ENCODE measurements at regions not wholly inside any gene's neighbourhood (a gene's known extent, or its start where the extent isn't known, plus 50 kb on each side); places are given as distances from the start of the nearest gene placed in this dataset.

- H3K9me2 ChIP-seq (ENCODE audit: insufficient read depth, low read length) = no peaks in the 10 kb centered on the region
- H3K4me2 ChIP-seq (ENCODE audit: low read length) = no peak overlapping the region
- BruUV-seq (replicated peaks) = no TSS peak
- no peak overlapping the region for H2AFZ ChIP-seq (ENCODE audit: low read length)
- H3K79me2 ChIP-seq (ENCODE audit: insufficient read depth, low read depth, low read length) = no peaks in the 10 kb centered on the region
- no peak for TF ChIP-seq EZH2phosphoT487 (IDR thresholded peaks at IDR 0.05; ENCODE audit: borderline replicate concordance, low read depth, low read length)
- no peak for TF ChIP-seq CTCF (conservative IDR thresholded peaks at IDR 0.05; ENCODE audit: low read length)
- H3K27ac ChIP-seq (ENCODE audit: low read depth, low read length, poor library complexity, severe bottlenecking) = no peak overlapping the region
- CTCF ChIA-PET (ENCODE audit: unreplicated experiment) = no interaction called here
- H3K4me1 ChIP-seq (ENCODE audit: insufficient read depth, low read length, poor library complexity, severe bottlenecking) = no peaks in the 10 kb centered on the region
- DNase-seq (ENCODE audit: low spot score) = no peak
- intact Hi-C loops (cut with micrococcal nuclease; ENCODE audit: unreplicated experiment) = no loop called here
- H4K20me1 ChIP-seq (ENCODE audit: insufficient read depth, low read length) = no peaks in the 10 kb centered on the region
- POLR2A ChIA-PET = interaction anchor here (0.6 kb wide), 1 partner anchor 386 kb away, joined by 3 read pairs; no protein-coding TSS in a partner anchor
- H3K36me3 ChIP-seq (ENCODE audit: insufficient read depth, low read length) = no peaks in the 10 kb centered on the region
- no peaks in the 10 kb centered on the region for H3K9me3 ChIP-seq (ENCODE audit: low read length)
- no peak overlapping the region for H3K4me3 ChIP-seq (ENCODE audit: low read depth, low read length, poor library complexity, severe bottlenecking)
Observed at GRCh38 chr9:13648068-13648467, 368.6 kb upstream of the MPDZ start.

GRCh38 chr9:13646500-13647021 is 367.1 kb upstream of the MPDZ start:
- Histone ChIP-seq H3K27ac (ENCODE audit: low read depth, low read length, poor library complexity, severe bottlenecking) (no peak overlapping the region), H3K79me2 (ENCODE audit: insufficient read depth, low read depth, low read length) (no peaks in the 10 kb centered on the region), H3K9me3 (ENCODE audit: low read length) (no peaks in the 10 kb centered on the region), H2AFZ (ENCODE audit: low read length) (no peak overlapping the region), H3K4me2 (ENCODE audit: low read length) (no peak overlapping the region), H3K4me3 (ENCODE audit: low read depth, low read length, poor library complexity, severe bottlenecking) (no peak overlapping the region), H3K36me3 (ENCODE audit: insufficient read depth, low read length) (no peaks in the 10 kb centered on the region), H3K9me2 (ENCODE audit: insufficient read depth, low read length) (no peaks in the 10 kb centered on the region), H3K4me1 (ENCODE audit: insufficient read depth, low read length, poor library complexity, severe bottlenecking) (no peaks in the 10 kb centered on the region), H4K20me1 (ENCODE audit: insufficient read depth, low read length) (no peaks in the 10 kb centered on the region)
- ChIA-PET CTCF (ENCODE audit: unreplicated experiment) (no interaction called here), POLR2A (interaction anchor here (0.7 kb wide), 1 partner anchor 794 kb away, joined by 3 read pairs; no protein-coding TSS in a partner anchor)
- no TSS peak for BruUV-seq (replicated peaks)
- intact Hi-C loops (cut with micrococcal nuclease; ENCODE audit: unreplicated experiment) = no loop called here
- no peak for DNase-seq (ENCODE audit: low spot score)
- TF ChIP-seq EZH2phosphoT487 (IDR thresholded peaks at IDR 0.05; ENCODE audit: borderline replicate concordance, low read depth, low read length) (no peak), CTCF (conservative IDR thresholded peaks at IDR 0.05; ENCODE audit: low read length) (no peak)

- no peak overlapping the region for H3K27ac ChIP-seq (ENCODE audit: low read depth, low read length, poor library complexity, severe bottlenecking)
- no peaks in the 10 kb centered on the region for H3K9me2 ChIP-seq (ENCODE audit: insufficient read depth, low read length)
- no peaks in the 10 kb centered on the region for H3K4me1 ChIP-seq (ENCODE audit: insufficient read depth, low read length, poor library complexity, severe bottlenecking)
- POLR2A ChIA-PET = interaction anchor here (0.6 kb wide), 1 partner anchor 14 kb away, joined by 4 read pairs; no protein-coding TSS in a partner anchor
- no peak for DNase-seq (ENCODE audit: low spot score)
- no peaks in the 10 kb centered on the region for H4K20me1 ChIP-seq (ENCODE audit: insufficient read depth, low read length)
- H3K4me3 ChIP-seq (ENCODE audit: low read depth, low read length, poor library complexity, severe bottlenecking) = no peak overlapping the region
- no TSS peak for BruUV-seq (replicated peaks)
- H3K79me2 ChIP-seq (ENCODE audit: insufficient read depth, low read depth, low read length) = no peaks in the 10 kb centered on the region
- no peak overlapping the region for H2AFZ ChIP-seq (ENCODE audit: low read length)
- no peak overlapping the region for H3K4me2 ChIP-seq (ENCODE audit: low read length)
- no peaks in the 10 kb centered on the region for H3K36me3 ChIP-seq (ENCODE audit: insufficient read depth, low read length)
- intact Hi-C loops (cut with micrococcal nuclease; ENCODE audit: unreplicated experiment) = no loop called here
- no peaks in the 10 kb centered on the region for H3K9me3 ChIP-seq (ENCODE audit: low read length)
- CTCF ChIA-PET (ENCODE audit: unreplicated experiment) = interaction anchor here (0.5 kb wide), 1 partner anchor 784 kb away, joined by 3 read pairs; no protein-coding TSS in a partner anchor
- TF ChIP-seq EZH2phosphoT487 (IDR thresholded peaks at IDR 0.05; ENCODE audit: borderline replicate concordance, low read depth, low read length) = no peak
- TF ChIP-seq CTCF (conservative IDR thresholded peaks at IDR 0.05; ENCODE audit: low read length) = no peak
Observed at GRCh38 chr9:13645557-13645956, 366.1 kb upstream of the MPDZ start.

Measured in OCI-LY7 (cell line).